Glutamatergic neuron (in vitro differentiated cells): ENCODE measurements at regions not wholly inside any gene's neighbourhood (a gene's known extent, or its start where the extent isn't known, plus 50 kb on each side); places are given as distances from the start of the nearest gene placed in this dataset.

Experiments
- DNase-seq: peaks from one replicate; pipeline ENCODE4 v3.0.0; 2022
- H3K27ac Mint-ChIP-seq: one replicate; pipeline ENCODE4 v1.8.0; 2020; ENCODE audit warnings: mild to moderate bottlenecking, mixed read lengths, inconsistent platforms; ENCODE audit not compliant: unreplicated experiment
- H3K27me3 Mint-ChIP-seq: one replicate; pipeline ENCODE4 v1.8.0; 2020; ENCODE audit warnings: mild to moderate bottlenecking, moderate library complexity, mixed read lengths, inconsistent platforms; ENCODE audit not compliant: unreplicated experiment
- H3K36me3 Mint-ChIP-seq: one replicate; pipeline ENCODE4 v1.8.0; 2020; ENCODE audit warnings: mild to moderate bottlenecking, mixed read lengths, inconsistent platforms; ENCODE audit not compliant: unreplicated experiment
- H3K4me1 Mint-ChIP-seq: one replicate; pipeline ENCODE4 v1.8.0; 2020; ENCODE audit warnings: mild to moderate bottlenecking, low read depth, mixed read lengths, inconsistent platforms; ENCODE audit not compliant: unreplicated experiment
- H3K4me3 Mint-ChIP-seq: one replicate; pipeline ENCODE4 v1.8.0; 2020; ENCODE audit warnings: mild to moderate bottlenecking, mixed read lengths, inconsistent platforms; ENCODE audit not compliant: unreplicated experiment
- H3K9me3 Mint-ChIP-seq: one replicate; pipeline ENCODE4 v1.8.0; 2020; ENCODE audit warnings: mild to moderate bottlenecking, moderate library complexity, mixed read lengths, inconsistent platforms; ENCODE audit not compliant: unreplicated experiment
- CTCF ChIP-seq: fragments of 200-600 bp; sonication (generic); IDR thresholded peaks from one replicate; pipeline ENCODE4 v1.5.0; 2021; ENCODE audit not compliant: partially characterized antibody, unreplicated experiment

- H3K27ac Mint-ChIP-seq = peak within 1 kb of the TSS; percentile 55
- no peaks in the 10 kb centered on the region for H3K36me3 Mint-ChIP-seq
- no peak for TF ChIP-seq CTCF
- no peaks in the 10 kb centered on the region for H3K4me1 Mint-ChIP-seq
- peaks cover 2% of the 10 kb centered on the region for H3K9me3 Mint-ChIP-seq
- H3K4me3 Mint-ChIP-seq = peak within 1 kb of the TSS; percentile 89
- H3K27me3 Mint-ChIP-seq = no peaks in the 10 kb centered on the region
- peak; percentile 79 for DNase-seq
These were observed 58.6 kb upstream of the ZC4H2 start, which contains the start of gene ZC3H12B for GRCh38 chrX:65034668-65035445. TSS of gene ZC3H12B (plus strand) at chrX:65034826.

GRCh38 chrX:65034292-65034667, 58.0 kb upstream of the ZC4H2 start:
- DNase-seq = no peak
- Mint-ChIP-seq H3K9me3 (peaks cover 2% of the 10 kb centered on the region), H3K4me1 (no peaks in the 10 kb centered on the region)

More at GRCh38 chrX:65034292-65034667, 58.0 kb upstream of the ZC4H2 start:
- Mint-ChIP-seq H3K27ac (no peak overlapping the region), H3K4me3 (peak overlapping the region; percentile 80), H3K36me3 (no peaks in the 10 kb centered on the region), H3K27me3 (no peaks in the 10 kb centered on the region)
- TF ChIP-seq CTCF = no peak
